ENCODE measurements at regions not wholly inside any gene's neighbourhood (a gene's known extent, or its start where the extent isn't known, plus 50 kb on each side); places are given as distances from the start of the nearest gene placed in this dataset.
A peak's percentile ranks its signal among the peaks of the same experiment; 100 is the strongest.
"Not testable (repeated sequence)": the region's sequence is repeated elsewhere in the genome, so short reads cannot be mapped to it uniquely, and the experiment has no call there.

DNA sequence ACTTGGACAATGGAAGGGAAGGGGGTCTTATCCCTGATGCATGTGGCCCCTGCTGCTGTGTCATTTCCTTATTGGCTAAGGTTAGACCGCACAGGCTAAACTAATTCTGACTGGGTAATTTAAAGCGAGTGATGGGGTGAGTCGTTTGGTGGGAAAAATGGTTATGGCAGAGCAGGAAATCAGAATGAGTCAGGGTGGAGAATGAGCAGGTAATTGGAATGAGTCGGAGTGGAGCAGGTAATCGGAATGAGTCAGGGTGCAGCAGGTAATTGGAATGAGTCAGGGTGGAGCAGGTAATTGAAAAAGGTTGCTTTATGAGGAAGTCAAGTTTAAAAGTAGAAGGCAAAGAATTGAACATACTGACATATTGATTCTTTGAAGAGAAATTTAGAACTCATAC, 901.0 kb downstream of the DSC3 start:
- not testable (repeated sequence) for DNase-seq

DNA sequence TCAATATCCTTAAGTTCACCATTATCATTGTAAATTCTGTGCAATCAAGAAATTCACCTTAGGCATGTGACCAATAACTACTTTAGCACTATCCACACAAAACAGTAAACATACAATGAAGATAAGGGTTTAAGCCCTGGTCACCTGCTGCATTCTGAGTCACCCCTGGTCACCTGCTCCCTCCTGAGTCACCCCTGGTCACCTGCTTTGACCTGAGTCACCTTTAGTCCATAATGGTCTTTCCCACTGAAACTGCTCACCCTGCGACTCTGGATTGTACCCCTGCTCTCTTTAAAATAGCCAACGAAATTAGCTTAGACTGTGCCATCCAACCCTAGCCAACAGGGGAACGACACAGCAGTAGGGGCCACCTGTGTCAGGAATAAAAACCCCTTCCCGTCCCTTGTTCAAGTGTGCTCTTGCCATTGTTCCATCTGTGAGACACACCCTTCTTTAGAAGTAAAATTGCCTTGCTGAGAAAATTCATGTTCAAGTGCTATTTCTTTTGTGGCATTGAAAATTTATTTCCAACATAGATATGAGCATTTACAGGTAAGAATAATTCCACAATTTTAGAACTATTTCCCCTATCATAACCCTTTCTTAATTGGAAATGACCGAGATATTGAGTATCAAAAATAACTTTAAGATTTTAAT, 902.8 kb downstream of the DSC3 start:
- no peak for DNase-seq

DNA sequence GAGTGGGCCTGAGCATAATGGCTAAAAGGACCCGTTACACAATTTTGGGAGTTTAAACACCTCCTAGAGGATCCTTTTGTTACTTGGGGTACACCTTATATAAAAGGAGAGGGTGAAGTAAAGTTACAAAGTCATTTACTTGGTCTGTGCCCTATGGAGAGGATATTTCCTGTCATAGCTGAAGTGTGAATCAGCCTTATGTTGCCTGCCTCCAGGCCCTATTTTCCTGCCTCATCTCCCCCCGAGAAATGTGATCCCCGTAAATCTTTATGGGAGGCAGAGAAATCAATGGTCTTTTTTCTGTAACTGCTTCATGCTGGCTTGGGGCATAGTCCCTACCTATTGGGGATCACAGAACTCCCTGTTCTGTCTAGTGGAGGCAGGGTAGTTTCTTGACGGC, 906.6 kb downstream of the DSC3 start:
- no peak for DNase-seq

DNA sequence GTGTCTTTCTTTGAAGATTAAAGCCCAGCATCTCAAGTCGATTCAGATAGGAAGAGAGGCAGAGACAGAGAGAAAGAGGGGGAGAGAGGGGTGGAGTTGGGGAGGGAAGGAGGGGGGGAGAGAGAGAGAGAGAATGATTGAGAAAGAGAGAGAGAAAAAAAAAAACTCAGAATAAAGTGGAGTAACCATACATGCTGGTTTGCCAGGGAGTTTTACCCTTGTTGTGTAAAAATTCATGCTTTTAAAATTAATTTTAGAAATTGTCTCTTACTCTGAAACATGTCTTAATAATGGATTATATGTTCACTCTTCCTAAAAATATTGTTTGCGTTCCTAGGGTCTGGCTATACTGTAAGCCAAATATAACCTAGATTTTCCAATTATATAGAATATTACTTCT, 908.5 kb downstream of the DSC3 start:
- no peak for DNase-seq

DNA sequence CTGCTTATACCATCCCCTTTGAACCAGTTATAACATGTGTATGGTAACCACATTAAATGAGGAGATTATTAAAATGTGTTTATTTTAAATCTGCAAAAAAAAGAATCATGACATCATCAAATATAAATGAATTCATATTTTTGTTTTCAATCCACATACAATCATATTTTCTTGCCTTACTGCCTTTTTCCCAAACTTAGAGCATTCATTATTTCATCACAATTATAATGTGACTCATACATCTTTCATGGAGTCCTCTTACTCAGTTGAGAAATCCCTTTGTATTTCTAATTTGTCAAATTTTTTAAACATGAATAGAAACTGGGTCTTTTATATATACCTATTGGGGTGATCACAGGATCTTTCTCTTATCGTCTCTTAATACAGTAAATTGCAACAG, 909.6 kb downstream of the DSC3 start:
- no peak for DNase-seq

DNA sequence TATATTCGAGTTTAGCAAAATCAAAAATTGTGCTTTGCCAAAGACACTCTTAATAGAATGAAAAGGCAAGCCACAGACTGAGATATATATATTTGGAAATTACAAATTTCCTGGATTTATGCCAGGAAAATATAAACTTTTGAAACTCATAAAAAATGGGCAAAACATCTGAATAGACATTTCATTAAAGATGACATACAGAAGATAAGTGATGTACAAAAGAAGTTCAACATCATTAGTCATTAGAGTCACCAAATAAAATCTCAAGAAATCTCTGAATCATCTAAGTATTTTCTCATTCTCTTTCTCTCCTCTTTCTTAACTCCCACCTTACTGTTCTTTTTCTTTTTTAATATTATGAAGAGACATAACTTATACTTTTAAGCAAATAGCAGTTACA, 921.1 kb downstream of the DSC3 start:
- DNase-seq = no peak

DNA sequence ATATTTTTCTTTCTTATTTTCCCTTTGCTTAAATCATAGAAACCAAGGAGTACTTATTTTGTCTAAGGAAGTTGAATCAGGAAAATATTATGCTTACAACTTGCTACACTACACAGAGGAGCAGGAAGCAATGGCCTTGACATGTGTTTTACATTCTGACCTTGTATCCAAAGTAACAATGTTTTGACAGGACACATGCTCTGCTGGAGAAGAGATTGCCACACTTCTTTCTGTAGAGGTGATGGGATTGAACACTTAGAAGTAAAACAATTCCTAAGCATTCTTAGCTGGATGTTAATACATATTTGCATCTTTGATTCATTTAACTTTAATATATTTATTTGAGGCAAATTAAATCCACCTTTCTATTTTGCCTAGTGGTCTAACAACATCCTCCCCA, 929.1 kb downstream of the DSC3 start:
- no peak for DNase-seq

DNA sequence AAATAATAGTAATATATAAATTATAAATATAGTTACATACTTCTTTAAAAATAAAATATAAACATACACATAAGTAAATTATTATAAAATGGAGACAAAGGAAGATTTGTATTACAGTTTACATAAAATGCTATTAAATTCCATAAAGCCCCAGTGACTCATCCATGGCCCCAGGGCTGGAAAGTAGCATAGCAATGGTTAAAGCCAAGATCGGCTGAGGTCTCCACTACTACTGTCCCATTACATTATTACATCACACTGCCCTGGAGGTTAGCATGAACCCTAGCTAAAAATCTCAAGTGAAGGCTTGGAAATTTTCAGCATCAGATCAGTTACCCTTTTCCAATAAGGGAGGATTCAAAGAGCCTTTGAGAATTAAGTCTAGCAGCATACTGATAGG, 936.2 kb downstream of the DSC3 start:
- no peak for DNase-seq

DNA sequence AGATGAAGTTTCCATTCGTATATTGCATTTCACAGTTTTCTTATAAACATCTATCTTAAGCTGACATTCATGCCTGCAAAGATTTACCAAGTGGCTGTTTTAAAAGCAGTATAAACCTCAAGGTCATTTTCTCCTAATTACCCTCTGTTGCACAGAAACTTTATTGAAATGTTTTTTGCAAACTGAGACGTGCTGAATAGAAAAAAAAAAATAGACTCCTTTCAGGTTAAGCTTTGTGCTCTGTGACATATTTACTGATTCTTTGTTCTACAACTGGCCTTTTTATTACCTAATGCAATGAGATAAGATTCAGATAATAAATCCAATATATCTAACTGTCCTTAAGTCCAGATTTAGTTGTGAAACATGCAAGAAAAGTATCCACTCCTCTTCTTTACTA, 938.7 kb downstream of the DSC3 start:
- no peak for DNase-seq

DNA sequence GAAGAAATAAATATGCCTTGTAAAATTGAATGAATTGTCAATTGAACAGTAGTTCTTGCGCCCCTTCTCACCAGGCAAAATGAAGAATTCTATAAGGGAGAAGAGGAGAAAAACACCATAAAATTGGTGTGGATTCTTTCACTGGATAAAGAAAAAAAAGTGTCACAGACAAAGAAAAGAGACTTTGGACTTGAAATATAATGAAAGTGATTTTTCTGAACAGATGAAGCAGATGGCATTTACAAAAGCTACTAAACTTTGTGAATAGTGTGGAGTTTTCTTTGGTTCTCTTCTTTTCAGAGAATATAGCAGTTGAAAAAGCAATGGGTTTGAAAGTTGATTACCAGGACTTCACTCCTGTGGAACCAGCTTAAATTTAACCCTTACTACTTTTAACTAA, 945.7 kb downstream of the DSC3 start:
- no peak for DNase-seq

DNA sequence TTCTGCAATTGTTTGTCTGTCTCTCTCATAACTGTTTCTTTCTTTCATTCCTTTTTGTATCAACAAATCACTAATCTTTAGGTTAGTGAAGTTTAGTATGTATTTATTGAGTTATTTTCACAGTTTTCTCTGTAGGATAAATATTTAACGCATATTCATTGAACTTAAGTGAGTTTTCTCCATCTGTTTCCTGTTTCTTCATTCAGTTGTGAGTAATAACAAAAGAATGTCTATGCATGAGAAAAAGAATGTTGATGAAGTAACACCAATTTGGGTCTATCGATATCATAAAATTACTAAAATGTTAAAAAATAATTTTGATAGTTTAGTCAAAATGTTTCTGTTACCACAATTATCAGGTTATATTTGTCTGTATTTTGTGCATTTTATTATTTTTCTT, 948.0 kb downstream of the DSC3 start:
- DNase-seq = peak; percentile 32

DNA sequence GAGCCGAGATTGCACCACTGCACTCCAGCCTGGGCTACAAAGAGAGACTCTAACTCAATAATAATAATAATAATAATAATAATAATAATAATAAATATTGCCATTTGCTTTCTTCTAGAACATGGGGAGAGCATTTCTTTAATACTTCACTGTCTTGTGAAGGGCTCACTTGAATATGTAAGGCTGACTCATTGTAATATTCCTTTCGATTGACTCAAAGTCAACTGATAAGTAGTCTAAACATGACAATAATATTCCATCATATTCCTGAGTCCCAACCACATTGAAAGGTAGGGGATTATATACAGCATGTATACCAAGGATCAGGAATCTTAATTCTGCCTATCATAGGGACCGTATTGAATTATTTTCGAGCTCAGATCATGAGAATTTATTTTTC, 949.2 kb downstream of the DSC3 start:
- DNase-seq = no peak

DNA sequence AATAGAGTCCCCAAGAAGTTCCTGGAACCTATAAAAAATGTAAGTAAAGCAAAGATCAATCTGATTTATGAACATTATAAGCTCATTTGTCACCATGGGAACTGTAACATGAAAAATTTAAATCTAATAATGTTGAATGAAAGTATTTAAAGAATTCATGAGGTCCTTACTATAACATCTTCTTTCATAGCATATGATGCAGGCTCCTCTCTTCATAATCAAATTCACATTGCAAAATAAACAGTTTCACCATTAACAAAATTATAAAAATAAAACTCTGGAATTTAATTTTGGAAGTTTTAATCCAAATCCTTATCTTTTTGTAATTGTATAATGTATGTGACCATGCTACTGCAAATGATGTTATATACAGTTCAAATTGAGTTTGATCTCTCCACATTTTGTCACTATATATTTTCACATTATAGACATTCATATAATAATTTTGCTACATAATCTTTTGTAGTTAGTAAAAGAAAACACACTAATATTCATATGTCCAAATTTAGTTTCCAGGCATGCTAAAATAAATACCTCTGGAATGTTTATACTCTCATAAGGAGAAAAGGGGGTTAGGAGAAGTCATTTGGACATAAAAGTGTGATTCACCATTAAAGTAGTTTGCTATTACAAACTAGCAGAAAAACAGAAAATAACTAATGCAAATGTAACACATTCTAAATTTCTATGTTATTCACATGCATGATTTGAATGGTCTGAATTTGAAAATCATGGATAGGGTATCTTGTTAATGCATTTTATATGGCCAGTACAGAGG, 954.1 kb downstream of the DSC3 start:
- no peak for DNase-seq

DNA sequence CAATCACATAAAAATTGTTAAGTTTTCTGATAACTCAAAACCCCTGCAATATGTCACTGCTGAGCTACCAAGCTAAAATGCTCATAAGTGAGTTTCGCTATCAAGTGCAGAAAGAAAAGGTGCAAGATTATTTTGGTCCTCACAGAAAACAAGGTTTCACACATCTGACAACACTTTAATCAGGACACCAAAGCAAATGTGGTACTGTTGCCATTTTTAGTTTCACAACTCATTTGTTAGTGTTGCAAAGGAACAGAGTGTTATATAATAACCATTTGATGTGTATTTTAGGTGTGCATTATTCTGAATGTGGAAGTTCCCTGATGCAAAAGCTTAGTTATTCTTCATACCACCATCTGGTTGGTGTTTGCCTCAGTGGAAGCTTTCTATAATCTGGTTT, 956.2 kb downstream of the DSC3 start:
- DNase-seq = no peak

DNA sequence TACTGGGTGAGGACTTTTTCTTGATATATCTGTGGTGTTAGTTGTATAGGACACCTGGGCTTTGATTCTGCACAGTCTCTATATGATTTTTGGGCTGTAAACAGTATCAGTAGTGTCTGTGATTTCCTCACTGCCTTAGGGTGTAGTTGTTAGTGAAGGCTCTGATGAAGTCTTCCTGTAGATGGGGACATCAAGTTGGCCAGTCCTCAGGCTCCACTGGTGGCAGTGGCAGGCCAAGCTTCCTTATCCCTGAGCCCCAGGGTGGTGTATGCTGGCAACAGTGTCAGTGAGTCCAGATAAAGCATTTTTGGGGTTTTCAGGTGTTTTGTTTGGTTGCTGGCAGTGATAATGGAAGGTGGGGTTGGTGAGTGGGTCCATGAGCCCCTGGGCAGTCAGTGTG, 961.4 kb downstream of the DSC3 start:
- no peak for DNase-seq

DNA sequence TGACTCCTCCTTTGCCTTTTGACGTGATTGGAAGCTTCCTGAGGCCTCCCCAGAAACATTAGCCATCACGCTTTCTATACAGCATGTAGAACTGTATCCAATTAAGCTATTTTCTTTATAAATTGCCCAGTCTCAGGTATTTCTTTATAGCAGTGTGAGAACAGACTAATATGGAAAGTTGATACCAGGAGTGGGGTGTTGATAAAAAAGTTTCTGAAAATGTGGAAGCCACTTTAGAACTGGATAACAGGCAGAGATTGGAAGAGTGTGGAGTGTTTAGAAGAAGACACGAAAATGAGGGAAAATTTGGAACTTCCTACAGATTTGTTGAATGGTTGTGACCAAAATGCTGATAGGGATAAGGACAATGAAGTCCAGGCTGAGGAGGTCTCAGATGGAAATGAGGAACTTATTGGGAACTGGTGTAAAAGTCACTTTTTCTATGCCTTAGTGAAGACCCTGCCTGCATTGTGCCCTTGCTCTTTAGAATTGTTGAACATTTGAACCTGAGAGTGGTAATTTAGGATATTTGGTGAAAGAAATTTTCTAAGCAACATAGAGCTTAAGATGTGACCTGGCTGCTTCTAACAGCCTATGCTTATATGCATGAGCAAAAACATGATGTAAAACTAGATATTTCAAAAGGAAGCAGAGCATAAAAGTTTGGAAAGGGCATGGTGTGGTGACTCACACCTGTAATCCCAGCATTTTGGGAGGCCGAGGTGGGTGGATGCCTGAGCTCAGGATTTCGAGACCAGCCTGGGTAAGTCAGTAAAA, 969.7 kb downstream of the DSC3 start:
- no peak for DNase-seq

DNA sequence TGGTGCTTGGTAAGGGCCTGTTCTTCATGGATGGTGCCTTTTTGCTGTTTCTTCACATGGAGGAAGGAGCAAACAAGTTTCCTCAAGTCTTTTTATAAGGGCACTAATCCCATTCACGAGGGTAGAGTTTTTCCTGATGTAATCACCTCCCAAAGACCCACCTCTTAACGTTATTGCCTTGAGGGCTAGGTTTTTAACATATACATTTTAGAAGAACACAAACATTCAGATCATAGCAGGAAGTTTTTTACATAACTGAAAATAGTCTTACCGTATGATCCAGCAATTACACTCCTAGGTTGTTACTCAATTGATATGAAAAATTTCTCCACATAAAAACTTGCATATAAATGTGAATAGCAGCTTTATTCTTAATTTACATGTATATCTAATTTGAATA, 976.3 kb downstream of the DSC3 start:
- DNase-seq = no peak

DNA sequence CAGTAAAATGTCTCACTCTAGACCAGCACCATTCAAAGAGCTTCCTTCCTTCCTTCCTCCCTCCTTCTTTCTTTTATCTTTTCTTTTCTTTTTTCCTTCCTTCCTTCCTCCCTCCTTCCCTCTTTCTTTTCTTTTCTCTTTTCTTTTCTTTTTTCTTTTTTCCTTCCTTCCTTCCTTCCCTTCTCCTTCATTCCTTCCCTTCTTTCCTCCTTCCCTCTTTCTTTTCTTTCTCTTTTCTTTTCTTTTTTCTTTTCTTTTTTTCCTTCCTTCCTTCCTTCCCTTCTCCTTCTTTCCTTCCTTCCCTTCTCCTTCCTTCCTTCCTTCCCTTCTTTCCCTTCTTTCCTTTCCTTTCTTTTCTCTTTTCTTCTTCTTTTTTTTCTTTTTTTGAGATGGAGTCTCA, 985.1 kb downstream of the DSC3 start:
- no peak for DNase-seq

DNA sequence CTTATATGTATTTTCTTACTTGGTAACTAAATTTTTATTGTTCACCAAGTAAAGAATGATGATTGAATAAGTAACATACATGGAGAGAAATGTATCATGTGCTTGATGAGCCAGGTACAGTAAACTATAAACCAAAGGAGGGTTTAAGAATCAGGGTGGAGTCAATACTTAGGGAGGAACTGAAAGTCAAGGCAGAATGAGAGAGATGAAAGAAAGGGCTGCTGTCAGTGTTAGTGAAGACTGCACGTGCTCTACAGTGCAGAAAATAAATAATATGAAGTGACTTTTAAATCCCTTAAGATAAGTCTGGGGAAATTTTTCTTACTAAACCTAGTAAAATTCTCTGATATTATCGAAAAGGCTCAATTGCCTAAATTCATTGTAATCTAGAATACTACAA, 986.0 kb downstream of the DSC3 start:
- no peak for DNase-seq

DNA sequence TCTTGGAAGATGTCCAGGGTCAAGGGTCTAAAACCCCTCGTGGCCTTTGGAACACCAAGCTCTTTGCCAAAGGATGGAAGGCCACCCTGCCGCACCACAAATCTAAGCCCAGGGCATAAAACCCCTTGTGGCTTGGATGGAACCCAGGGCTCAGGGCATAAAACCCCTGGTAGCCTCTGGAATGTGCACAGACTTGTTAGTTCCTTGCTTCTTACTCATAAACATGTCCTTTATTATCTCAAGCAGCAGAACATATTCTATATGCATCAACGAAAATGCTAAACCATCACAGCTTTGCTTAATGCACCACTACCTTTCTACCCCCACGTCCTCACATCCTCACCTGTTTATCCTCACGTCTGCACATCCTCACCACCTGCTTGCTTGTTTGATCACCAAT, 998.0 kb downstream of the DSC3 start:
- DNase-seq = no peak

DNA sequence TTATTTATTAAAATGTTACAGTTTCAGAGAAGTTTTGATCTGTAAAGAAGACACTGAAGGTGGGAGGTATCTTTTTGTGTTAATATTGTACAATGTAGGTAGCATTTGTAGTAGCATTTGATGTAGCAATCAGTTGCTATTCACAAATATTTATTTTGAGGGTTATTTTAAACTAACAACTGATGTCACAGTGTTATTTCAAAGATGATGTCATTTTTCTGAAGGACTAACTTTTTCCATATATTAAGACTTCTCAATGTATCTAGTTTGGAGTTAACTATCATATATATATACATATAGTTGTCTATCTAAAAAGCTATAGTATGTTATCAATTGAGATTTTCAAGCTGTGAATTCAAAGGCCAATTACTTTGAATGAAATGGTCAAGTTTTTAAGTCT, 1003.3 kb downstream of the DSC3 start:
- DNase-seq = no peak

DNA sequence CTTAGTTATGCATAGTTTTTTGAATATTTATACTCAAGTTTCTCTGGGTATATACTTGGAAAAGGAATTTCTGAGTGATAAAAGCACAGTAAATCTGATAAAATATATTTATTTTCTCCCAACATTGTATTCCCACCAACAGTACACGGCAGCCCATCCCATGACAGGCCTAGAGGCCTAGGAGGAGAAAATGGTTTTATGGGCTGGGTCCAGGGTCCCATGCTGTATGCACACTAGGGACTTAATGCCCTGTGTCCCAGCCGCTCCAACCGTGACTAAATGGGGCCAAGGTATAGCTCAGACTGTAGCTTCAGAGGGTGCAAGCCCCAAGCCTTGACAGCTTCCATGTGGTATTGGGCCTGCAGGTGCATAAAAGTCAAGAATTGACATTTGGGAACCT, 1007.7 kb downstream of the DSC3 start:
- DNase-seq = no peak

DNA sequence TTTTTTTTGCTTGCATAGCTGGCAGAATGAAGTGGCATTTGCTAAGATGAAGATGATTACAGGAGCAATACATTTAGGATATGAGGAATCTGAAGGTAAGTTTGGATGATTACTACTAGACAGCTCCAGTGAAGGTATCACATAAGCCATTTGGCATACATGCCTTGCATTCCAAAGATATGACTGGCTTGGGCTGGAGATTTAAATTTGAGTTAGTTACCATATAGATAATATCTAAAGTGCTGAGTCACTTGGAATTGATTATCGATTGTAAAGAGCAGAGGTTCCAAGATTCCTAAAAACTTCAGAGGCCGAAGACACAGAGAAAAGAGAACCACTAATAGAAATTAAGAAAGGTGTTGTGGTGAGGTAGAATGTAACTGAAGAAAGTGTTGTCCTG, 1026.4 kb downstream of the DSC3 start:
- no peak for DNase-seq

DNA sequence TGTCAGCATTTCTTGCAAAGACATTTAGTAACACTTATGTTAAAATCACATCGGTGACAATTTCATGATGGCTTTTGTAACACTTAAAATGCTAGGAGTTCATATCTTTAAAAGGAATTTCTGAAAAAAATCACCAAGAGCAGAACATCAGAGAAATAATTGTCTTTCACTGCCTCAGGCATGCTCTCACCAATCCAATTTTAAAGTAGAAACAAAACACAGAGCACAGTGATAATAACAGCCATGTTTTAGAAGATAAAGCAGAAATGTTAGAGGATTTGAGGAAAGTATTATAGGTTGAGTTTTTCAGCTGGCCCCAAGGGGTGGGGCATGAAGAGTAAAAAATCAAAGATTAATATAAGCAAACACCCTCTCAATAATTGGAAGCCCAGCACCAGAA, 1037.6 kb downstream of the DSC3 start:
- DNase-seq = no peak
